SK-N-SH (cell line): ENCODE measurements at regions not wholly inside any gene's neighbourhood (a gene's known extent, or its start where the extent isn't known, plus 50 kb on each side); places are given as distances from the start of the nearest gene placed in this dataset.

Experiments
- CTCF ChIA-PET: fragments of 300-600, 350-600 bp; formaldehyde crosslinking; extraction: SDS; loops from one replicate; lab custom pipeline; 2021; lab: Yijun Ruan, JAX
- POLR2A ChIA-PET: fragments of 350-600 bp; sonication (Branson Sonifier 250); formaldehyde crosslinking; extraction: SDS; loops from one replicate; lab custom pipeline; 2020; ENCODE audit warnings: antibody characterized with exemption, inconsistent platforms; lab: Yijun Ruan, JAX
- DNase-seq: peaks from one replicate; pipeline ENCODE4 v3.0.0; 2012
- H2AFZ ChIP-seq: fragments of 200-600 bp; sonication (generic); 2 replicates; pipeline ENCODE4 v1.8.1; 2016; ENCODE audit warnings: antibody characterized with exemption, mild to moderate bottlenecking, low read depth
- H3F3A ChIP-seq: fragments of 200-600 bp; sonication (generic); replicated peaks from 2 replicates; pipeline ENCODE3; 2016; ENCODE audit warnings: antibody characterized with exemption, mild to moderate bottlenecking; ENCODE audit not compliant: insufficient read depth
- H3K27ac ChIP-seq, 2 experiments: fragments of 200-500 bp in 1 of 2; fragments of 200-600 bp in 1 of 2; sonication (Bioruptor generic) in 1 of 2; sonication (generic), shearing (Covaris generic) in 1 of 2; 2 replicates each; pipeline versions ENCODE4 v1.5.1 to v1.6.1; 2014 to 2016; ENCODE audit warnings: low read depth in 2 of 2, inconsistent platforms in 1 of 2, low read length in 1 of 2, mild to moderate bottlenecking in 1 of 2, mixed read lengths in 1 of 2
- H3K27me3 ChIP-seq: fragments of 200-600 bp; sonication (generic), shearing (Covaris generic); 2 replicates; pipeline ENCODE4 v1.6.1; 2016; ENCODE audit warnings: mixed run types; ENCODE audit not compliant: insufficient read depth
- H3K36me3 ChIP-seq, 2 experiments: fragments of 200-500 bp in 1 of 2; fragments of 200-600 bp in 1 of 2; sonication (Bioruptor generic) in 1 of 2; sonication (generic) in 1 of 2; replicated peaks in 1 of 2; 2 replicates each; pipeline versions ENCODE3 to v1.5.1; 2014 to 2016; ENCODE audit warnings: low read length in 1 of 2, mild to moderate bottlenecking in 1 of 2; ENCODE audit not compliant: insufficient read depth in 2 of 2, control insufficient read depth in 1 of 2
- H3K4me1 ChIP-seq, 2 experiments: fragments of 200-500 bp in 1 of 2; fragments of 200-600 bp in 1 of 2; sonication (Bioruptor generic) in 1 of 2; sonication (generic), shearing (Covaris generic) in 1 of 2; 2 replicates each; pipeline versions ENCODE4 v1.5.1 to v1.6.1; 2014 to 2016; ENCODE audit warnings: low read depth in 1 of 2, low read length in 1 of 2, mixed run types in 1 of 2; ENCODE audit not compliant: insufficient read depth in 2 of 2, control insufficient read depth in 1 of 2
- H3K4me2 ChIP-seq: fragments of 200-600 bp; sonication (generic), shearing (Covaris generic); 2 replicates; pipeline ENCODE4 v1.6.1; 2017; ENCODE audit warnings: mixed run types
- H3K4me3 ChIP-seq, 2 experiments: fragments of 200-500 bp in 1 of 2; fragments of 200-600 bp in 1 of 2; sonication (Bioruptor generic) in 1 of 2; sonication (generic), shearing (Covaris generic) in 1 of 2; 2 replicates each; pipeline versions ENCODE4 v1.5.1 to v1.8.1; 2014 to 2016; ENCODE audit warnings: low read depth in 2 of 2, inconsistent platforms in 1 of 2, low read length in 1 of 2, mild to moderate bottlenecking in 1 of 2, mixed read lengths in 1 of 2, moderate library complexity in 1 of 2
- H3K79me2 ChIP-seq: fragments of 200-600 bp; sonication (generic); 2 replicates; pipeline ENCODE4 v1.8.1; 2017; ENCODE audit warnings: mild to moderate bottlenecking; ENCODE audit not compliant: insufficient read depth
- H3K9ac ChIP-seq: fragments of 200-600 bp; sonication (generic); 2 replicates; pipeline ENCODE4 v1.6.1; 2017; ENCODE audit warnings: mixed run types
- H3K9me2 ChIP-seq: fragments of 200-600 bp; sonication (generic); 2 replicates; pipeline ENCODE4 v1.6.1; 2017; ENCODE audit warnings: mixed run types
- H3K9me3 ChIP-seq: fragments of 200-600 bp; sonication (generic); 2 replicates; pipeline ENCODE4 v1.6.1; 2017; ENCODE audit warnings: mixed run types, mild to moderate bottlenecking, moderate library complexity
- H4K20me1 ChIP-seq: fragments of 200-600 bp; sonication (generic); 2 replicates; pipeline ENCODE4 v1.6.1; 2017; ENCODE audit warnings: mild to moderate bottlenecking, mixed run types; ENCODE audit not compliant: insufficient read depth
- CHD2 ChIP-seq: fragments of 150-350 bp; IDR thresholded peaks from 2 replicates; pipeline ENCODE4 v1.6.1; 2018; ENCODE audit warnings: low read length; ENCODE audit not compliant: partially characterized antibody
- CTCF ChIP-seq: fragments of 200-600 bp; sonication (generic); IDR thresholded peaks from 2 replicates; pipeline ENCODE4 v1.6.1; 2017; ENCODE audit warnings: antibody characterized with exemption, mild to moderate bottlenecking, moderate library complexity
- ELF1 ChIP-seq: IDR thresholded peaks from 2 replicates; pipeline ENCODE4 v1.4.0; 2012
- EP300 ChIP-seq, 2 experiments: IDR thresholded peaks; 2 replicates each; pipeline versions ENCODE4 v1.4.0 to v1.6.1; 2012; ENCODE audit warnings: borderline replicate concordance in 1 of 2, low read depth in 1 of 2, low read length in 1 of 2
- FOSL2 ChIP-seq: IDR thresholded peaks from 2 replicates; pipeline ENCODE4 v1.4.0; 2012; ENCODE audit warnings: low read depth, mild to moderate bottlenecking, moderate library complexity, borderline replicate concordance
- FOXM1 ChIP-seq: IDR thresholded peaks from 2 replicates; pipeline ENCODE4 v1.4.0; 2012; ENCODE audit warnings: low read depth, mild to moderate bottlenecking
- GATA2 ChIP-seq: sonication (generic); formaldehyde crosslinking; IDR thresholded peaks from 2 replicates; pipeline ENCODE4 v1.5.0; 2020; ENCODE audit warnings: mild to moderate bottlenecking, missing genetic modification reagents
- IRF3 ChIP-seq: fragments of 150-350 bp; IDR thresholded peaks from 2 replicates; pipeline ENCODE4 v1.6.1; 2016; ENCODE audit warnings: mild to moderate bottlenecking, low read depth, low read length
- JUND ChIP-seq: IDR thresholded peaks from 2 replicates; pipeline ENCODE4 v1.4.0; 2012
- NRF1 ChIP-seq: IDR thresholded peaks from 2 replicates; pipeline ENCODE4 v1.6.1; 2012; ENCODE audit warnings: low read depth, mild to moderate bottlenecking, low read length
- PBX3 ChIP-seq: IDR thresholded peaks from 2 replicates; pipeline ENCODE4; 2012
- POLR2AphosphoS5 ChIP-seq: IDR thresholded peaks from 2 replicates; pipeline ENCODE4 v1.6.1; 2012; ENCODE audit warnings: low read depth, low read length
- RCOR1 ChIP-seq: fragments of 150-350 bp; IDR thresholded peaks from 2 replicates; pipeline ENCODE4 v1.6.1; 2017; ENCODE audit warnings: antibody characterized with exemption, low read length
- RFX5 ChIP-seq: IDR thresholded peaks from 2 replicates; pipeline ENCODE4 v1.6.1; 2012; ENCODE audit warnings: mild to moderate bottlenecking, improper control_type of control experiment, low read length
- SIN3A ChIP-seq: IDR thresholded peaks from 2 replicates; pipeline ENCODE4 v1.6.1; 2012; ENCODE audit warnings: low read depth, mild to moderate bottlenecking, low read length, moderate library complexity, borderline replicate concordance
- SMC3 ChIP-seq: IDR thresholded peaks from 2 replicates; pipeline ENCODE4 v1.6.1; 2012; ENCODE audit warnings: low read depth, low read length, improper control_type of control experiment
- TAF1 ChIP-seq: IDR thresholded peaks from 2 replicates; pipeline ENCODE4 v1.6.1; 2012; ENCODE audit warnings: low read depth, mild to moderate bottlenecking, low read length, moderate library complexity, borderline replicate concordance
- TCF12 ChIP-seq: IDR thresholded peaks from 2 replicates; pipeline ENCODE4 v1.4.0; 2012
- TEAD4 ChIP-seq: IDR thresholded peaks from 2 replicates; pipeline ENCODE4 v1.4.0; 2012; ENCODE audit warnings: mild to moderate bottlenecking, borderline replicate concordance; ENCODE audit not compliant: insufficient read depth
- USF2 ChIP-seq: fragments of 150-350 bp; IDR thresholded peaks from 2 replicates; pipeline ENCODE4 v1.6.1; 2017; ENCODE audit warnings: antibody characterized with exemption, low read length, low read depth, borderline replicate concordance
- ZBTB33 ChIP-seq: IDR thresholded peaks from 2 replicates; pipeline ENCODE4 v1.4.0; 2012; ENCODE audit warnings: low read depth, borderline replicate concordance
- WGBS: methylation state at CpG from one replicate; pipeline ENCODE4 v1.1.6; 2017; ENCODE audit warnings: low lambda C conversion rate; 5-methylcytosine and 5-hydroxymethylcytosine counted together

GRCh38 chr9:119609277-119609971, 240.2 kb upstream of the BRINP1 start:
- Histone ChIP-seq H4K20me1 (no peaks in the 10 kb centered on the region), H3K9ac (no peak overlapping the region), H3K4me3 (no peak overlapping the region), H3K79me2 (no peaks in the 10 kb centered on the region), H3K4me1 (no peaks in the 10 kb centered on the region), H3K27ac (no peak overlapping the region), H3K9me2 (no peaks in the 10 kb centered on the region), H2AFZ (no peak overlapping the region), H3K4me2 (no peak overlapping the region), H3F3A (no peaks in the 10 kb centered on the region), H3K36me3 (no peaks in the 10 kb centered on the region), H3K27me3 (no peaks in the 10 kb centered on the region), H3K9me3 (no peaks in the 10 kb centered on the region)
- ChIA-PET POLR2A (no interaction called here), CTCF (interaction anchor here (1.4 kb wide), 1 partner anchor 11 kb away, joined by 3 read pairs; no protein-coding TSS in a partner anchor)
- 22% methylated on average over 2 of the region's 2 CpGs for WGBS
- no peak for TF ChIP-seq NRF1
- no peak for TF ChIP-seq EP300 (IDR thresholded peaks at IDR 0.05; ENCODE audit: borderline replicate concordance in 1 of 2, low read depth in 1 of 2, low read length in 1 of 2)
- no peak for TF ChIP-seq TCF12
- TF ChIP-seq CTCF, result no peak
- TF ChIP-seq RFX5, result no peak
- no peak for TF ChIP-seq ZBTB33
- no peak for TF ChIP-seq POLR2AphosphoS5
- no peak for TF ChIP-seq TAF1
- TF ChIP-seq PBX3, result no peak
- no peak for TF ChIP-seq CHD2
- TF ChIP-seq FOXM1, result no peak
- no peak for DNase-seq

- Histone ChIP-seq H3K27ac (no peak overlapping the region), H3K36me3 (no peaks in the 10 kb centered on the region), H3K27me3 (no peaks in the 10 kb centered on the region), H3F3A (no peaks in the 10 kb centered on the region), H3K9me2 (no peaks in the 10 kb centered on the region), H3K9me3 (no peaks in the 10 kb centered on the region), H3K4me2 (no peak overlapping the region), H4K20me1 (no peaks in the 10 kb centered on the region), H3K9ac (no peak overlapping the region), H3K4me3 (no peak overlapping the region), H3K79me2 (no peaks in the 10 kb centered on the region), H2AFZ (no peak overlapping the region), H3K4me1 (no peaks in the 10 kb centered on the region)
- no peak for DNase-seq
- TF ChIP-seq FOSL2 (no peak), RCOR1 (no peak), SMC3 (no peak), TCF12 (no peak), PBX3 (no peak), JUND (no peak), TEAD4 (no peak), FOXM1 (no peak), IRF3 (no peak), POLR2AphosphoS5 (no peak), ELF1 (no peak), USF2 (no peak), SIN3A (no peak), GATA2 (no peak)
- POLR2A ChIA-PET, result no interaction called here
- CTCF ChIA-PET, result no interaction called here
These were observed 232.4 kb upstream of the BRINP1 start for GRCh38 chr9:119601632-119602031.
